HG02840 (cell line): ENCODE measurements at regions not wholly inside any gene's neighbourhood (a gene's known extent, or its start where the extent isn't known, plus 50 kb on each side); places are given as distances from the start of the nearest gene placed in this dataset.

Experiments used
- ATAC-seq: cut with Tn5 transposase; IDR thresholded peaks from one replicate; pipeline ENCODE4 v1.9.1; 2021; ENCODE audit warnings: mild to moderate bottlenecking, moderate library complexity, moderate number of reproducible peaks; ENCODE audit not compliant: unreplicated experiment, low FRiP score

DNA sequence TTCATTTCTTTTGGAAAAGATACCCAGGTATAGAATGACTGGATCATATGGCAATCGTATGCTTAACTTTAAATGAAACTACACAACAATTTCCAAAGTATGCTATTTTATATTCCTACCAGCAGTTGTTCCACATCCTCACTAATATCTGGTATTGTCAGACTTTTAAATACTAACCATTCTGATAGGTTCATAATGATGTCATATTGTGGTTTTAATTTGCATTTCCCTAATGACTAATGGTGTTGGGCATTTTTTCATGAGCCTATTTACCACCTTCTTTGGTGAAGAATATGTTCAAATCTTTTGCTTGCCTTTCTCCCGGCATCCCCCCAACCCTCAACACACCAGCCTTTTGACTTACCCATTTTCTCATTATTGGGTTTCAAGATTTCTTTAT is 96.2 kb upstream of the HMGN3 start:
- ATAC-seq, result no peak

DNA sequence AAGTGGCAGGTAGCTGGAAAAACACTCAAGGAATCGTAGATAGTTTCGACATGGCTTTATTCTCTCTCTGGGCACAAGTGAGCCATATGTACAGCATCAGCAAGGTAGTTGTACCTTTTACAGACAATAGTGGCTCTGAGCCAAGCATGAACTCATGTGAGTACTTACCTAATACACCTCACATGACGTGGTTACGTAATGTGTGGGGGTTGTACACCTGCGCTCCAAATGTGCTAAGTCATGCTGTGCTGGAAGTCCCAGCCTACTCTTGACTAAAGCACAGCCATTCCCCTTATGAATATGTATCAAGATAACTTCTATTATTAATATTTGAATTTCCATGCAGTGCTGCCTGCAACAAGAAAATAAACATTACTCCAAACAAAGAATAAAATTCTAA is 78.8 kb upstream of the HMGN3 start:
- ATAC-seq, result no peak

DNA sequence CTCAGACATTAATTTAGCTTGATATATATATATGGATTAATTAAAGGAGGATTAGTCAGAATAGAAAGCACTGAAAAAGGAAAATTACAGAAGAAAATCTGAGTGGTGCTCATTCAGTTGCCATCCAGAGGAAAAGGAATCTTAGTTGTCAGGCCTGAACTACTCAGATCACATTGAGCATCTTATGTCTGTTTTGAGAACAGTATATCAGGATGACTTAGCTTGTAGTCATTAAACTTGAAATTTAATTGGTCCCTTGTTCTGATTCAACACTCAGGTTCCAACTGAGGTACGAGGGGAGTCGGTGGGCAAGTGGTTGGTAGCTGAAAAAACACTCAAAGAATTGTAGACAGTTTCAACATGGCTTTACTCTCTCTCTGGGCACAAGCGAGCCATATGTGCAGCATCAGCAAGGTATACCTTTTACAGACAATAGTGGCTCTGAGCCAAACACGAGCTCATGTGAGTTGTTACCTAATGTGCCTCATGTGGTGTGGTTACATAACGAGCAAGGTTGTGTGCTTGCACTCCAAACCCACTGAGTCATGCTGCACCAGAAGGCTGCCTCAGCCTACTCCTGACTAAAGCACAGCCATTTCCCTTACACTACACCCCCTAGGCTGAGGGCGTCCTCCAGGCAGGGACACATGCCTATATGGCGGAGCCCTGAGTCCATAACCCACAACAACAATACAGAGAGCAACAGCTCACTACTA is 73.0 kb upstream of the HMGN3 start:
- ATAC-seq, result no peak

DNA sequence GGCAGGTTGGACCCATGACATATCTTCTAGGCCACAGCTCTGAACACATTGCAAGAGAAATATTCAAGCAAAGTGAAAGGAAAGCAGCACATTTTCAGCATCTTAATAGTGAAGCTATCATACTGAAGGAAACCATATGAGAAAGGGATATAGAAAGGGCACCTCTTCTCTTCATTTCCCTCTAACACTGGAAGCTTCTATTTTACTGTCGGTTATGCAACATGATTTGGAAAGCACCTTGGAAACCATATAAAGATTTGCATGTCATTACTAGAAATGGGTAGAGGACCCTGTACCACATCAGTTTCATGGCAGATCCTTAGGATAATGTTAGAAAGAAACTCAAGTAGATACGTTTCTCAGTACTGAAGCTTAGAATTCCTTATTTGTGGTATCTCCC is 70.5 kb upstream of the HMGN3 start:
- ATAC-seq, result no peak

DNA sequence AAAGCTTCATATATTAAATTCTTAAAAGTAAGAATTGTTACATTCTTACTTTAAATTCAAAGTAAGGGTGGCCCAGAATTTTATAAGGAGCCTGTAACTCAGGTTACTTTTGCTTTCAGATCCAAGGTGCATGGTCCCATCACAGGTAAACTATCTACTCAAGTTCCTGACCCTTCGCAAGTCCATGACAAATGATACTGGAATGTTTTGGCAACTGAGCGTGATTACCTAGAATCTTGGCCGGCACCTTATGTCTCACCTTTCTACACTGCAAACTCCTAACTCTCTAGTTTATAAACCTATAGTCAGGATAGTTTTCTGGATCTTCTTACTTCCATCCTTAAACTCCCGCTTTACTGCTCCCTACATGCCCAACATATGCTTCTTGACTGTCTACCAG is 67.9 kb upstream of the HMGN3 start:
- ATAC-seq, result no peak

DNA sequence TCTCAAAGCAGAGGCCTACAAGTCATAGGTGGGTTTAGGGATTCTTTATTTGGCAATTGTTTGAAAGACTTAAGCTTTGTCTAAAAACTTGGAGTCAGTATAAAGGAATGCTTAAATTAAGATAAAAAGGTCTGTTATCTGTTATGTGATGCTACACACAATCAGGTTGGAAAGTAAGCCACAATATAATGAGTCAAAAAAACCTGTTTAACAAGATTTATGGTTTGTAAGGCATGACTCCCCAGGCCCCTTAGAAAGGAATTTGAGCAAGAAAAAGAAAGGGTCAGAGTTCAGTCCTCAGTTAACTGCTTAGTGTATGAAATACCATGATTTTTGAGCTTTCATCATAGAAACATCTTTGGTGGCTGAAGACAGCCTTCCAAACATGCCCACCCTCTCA is 66.8 kb upstream of the HMGN3 start:
- no peak for ATAC-seq

DNA sequence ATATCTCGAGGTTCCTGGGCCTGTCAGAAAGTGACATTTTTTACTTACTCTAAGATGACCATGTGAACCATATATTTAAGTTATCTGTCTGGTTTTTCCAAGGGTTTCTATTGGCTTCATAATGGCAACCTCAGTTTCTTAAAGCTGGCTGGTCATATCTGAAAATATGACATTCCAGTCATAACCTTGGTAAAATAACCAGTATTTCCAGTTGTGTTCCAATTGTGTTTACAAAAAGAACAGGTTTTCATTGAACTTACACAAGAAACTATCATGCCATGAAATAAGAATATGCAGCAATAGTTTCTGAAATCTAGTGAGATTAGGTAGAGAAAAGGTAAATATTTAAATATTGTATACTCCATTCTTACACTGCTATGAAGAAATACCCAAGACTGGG is 61.7 kb upstream of the HMGN3 start:
- ATAC-seq, result no peak
